ENCODE measurements at regions not wholly inside any gene's neighbourhood (a gene's known extent, or its start where the extent isn't known, plus 50 kb on each side); places are given as distances from the start of the nearest gene placed in this dataset.

- DNase-seq (ENCODE audit: extremely low read depth, low read depth) = no peak
- TF ChIP-seq CTCF (IDR thresholded peaks at IDR 0.05; ENCODE audit: low read depth, low read length) = no peak
These were observed 352.0 kb downstream of the PARP8 start for GRCh38 chr5:51018423-51018822.

GRCh38 chr5:51024263-51024662 is 357.8 kb downstream of the PARP8 start:
- DNase-seq (ENCODE audit: extremely low read depth, low read depth) = no peak
- no peak for TF ChIP-seq CTCF (IDR thresholded peaks at IDR 0.05; ENCODE audit: low read depth, low read length)

GRCh38 chr5:51027271-51027670 is 356.0 kb upstream of the ISL1 start:
- no peak for TF ChIP-seq CTCF (IDR thresholded peaks at IDR 0.05; ENCODE audit: low read depth, low read length)
- DNase-seq (ENCODE audit: extremely low read depth, low read depth) = no peak

- no peak for DNase-seq (ENCODE audit: extremely low read depth, low read depth)
- no peak for TF ChIP-seq CTCF (IDR thresholded peaks at IDR 0.05; ENCODE audit: low read depth, low read length)
These were observed 354.9 kb upstream of the ISL1 start for GRCh38 chr5:51028394-51028793.

- TF ChIP-seq CTCF (IDR thresholded peaks at IDR 0.05; ENCODE audit: low read depth, low read length) = no peak
- DNase-seq (ENCODE audit: extremely low read depth, low read depth) = no peak
These were observed 350.0 kb upstream of the ISL1 start for GRCh38 chr5:51033215-51033614.

- no peak for DNase-seq (ENCODE audit: extremely low read depth, low read depth)
- TF ChIP-seq CTCF (IDR thresholded peaks at IDR 0.05; ENCODE audit: low read depth, low read length) = no peak
These were observed 348.9 kb upstream of the ISL1 start for GRCh38 chr5:51034222-51034901.

- no peak for TF ChIP-seq CTCF (IDR thresholded peaks at IDR 0.05; ENCODE audit: low read depth, low read length)
- no peak for DNase-seq (ENCODE audit: extremely low read depth, low read depth)
These were observed 343.6 kb upstream of the ISL1 start for GRCh38 chr5:51039424-51040329.

All from AG09319 (cell line).